ENCODE measurements at regions not wholly inside any gene's neighbourhood (a gene's known extent, or its start where the extent isn't known, plus 50 kb on each side); places are given as distances from the start of the nearest gene placed in this dataset.

DNA sequence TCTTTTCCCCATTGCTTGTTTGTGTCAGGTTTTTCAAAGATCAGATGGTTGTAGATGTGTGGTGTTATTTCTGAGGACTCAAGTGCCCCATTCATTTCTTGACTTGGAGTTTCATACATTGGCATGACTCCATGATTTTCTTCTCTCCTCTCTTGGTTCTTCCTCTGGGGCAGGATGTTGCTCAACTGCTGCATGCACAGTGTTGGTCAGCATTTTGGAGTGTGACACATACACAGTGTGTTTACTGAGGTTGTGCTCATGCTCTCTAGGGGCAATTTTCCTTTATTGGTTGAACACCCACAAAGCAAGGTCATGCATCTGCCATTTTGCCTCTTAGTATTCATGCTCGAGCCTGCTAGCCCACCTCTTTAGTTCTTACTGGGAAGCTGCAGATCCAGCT, 1993.8 kb downstream of the ARAP2 start:
- Histone ChIP-seq H3K4me3 (no peak overlapping the region), H3K9me3 (peaks cover 0 to 3% (median 0%) of the 10 kb centered on the region in 3 donors), H3K27ac (no peak overlapping the region), H3K4me1 (no peaks in the 10 kb centered on the region), H3K27me3 (no peaks in the 10 kb centered on the region), H3K36me3 (no peaks in the 10 kb centered on the region)
- in situ Hi-C loops (cut with MboI; ENCODE audit: low sequenced_read_pairs in 4 of 4): no loop called here
- ATAC-seq: no peak
- TF ChIP-seq POLR2A (IDR thresholded peaks at IDR 0.05) (no peak), CTCF (IDR thresholded peaks at IDR 0.05 in 4 of 5, conservative IDR thresholded peaks at IDR 0.05 in 1 of 5) (no peak)
- intact Hi-C loops (cut with DNase I; ENCODE audit: low total_unique reads): no loop called here
- DNase-seq: no peak

DNA sequence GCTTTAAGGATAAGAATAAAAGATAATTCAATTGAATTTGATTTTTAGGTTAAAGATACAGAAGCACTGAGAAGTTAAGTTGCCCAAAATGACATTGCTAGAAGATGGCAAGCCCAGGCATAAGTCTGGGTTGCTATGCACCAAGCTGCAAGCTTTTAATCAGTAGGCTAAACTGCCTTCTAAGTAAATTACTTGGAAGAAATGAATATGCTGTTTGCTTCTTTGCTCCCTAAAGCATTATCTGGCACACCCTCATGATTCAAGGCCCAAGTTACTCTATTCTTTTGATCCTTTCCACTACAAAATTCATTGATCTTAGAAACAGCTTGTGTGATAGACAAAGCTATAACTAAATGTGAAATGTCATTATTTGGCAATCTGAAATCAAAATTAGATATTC, 1991.1 kb downstream of the ARAP2 start:
- Histone ChIP-seq H3K27me3 (no peaks in the 10 kb centered on the region), H3K9me3 (no peaks in the 10 kb centered on the region), H3K27ac (no peak overlapping the region), H3K36me3 (no peaks in the 10 kb centered on the region), H3K4me3 (no peak overlapping the region), H3K4me1 (no peaks in the 10 kb centered on the region)
- no peak for TF ChIP-seq POLR2A (IDR thresholded peaks at IDR 0.05)
- TF ChIP-seq CTCF (IDR thresholded peaks at IDR 0.05 in 4 of 5, conservative IDR thresholded peaks at IDR 0.05 in 1 of 5): no peak
- DNase-seq (no peak), ATAC-seq (no peak)
- intact Hi-C loops (cut with DNase I; ENCODE audit: low total_unique reads): no loop called here
- in situ Hi-C loops (cut with MboI; ENCODE audit: low sequenced_read_pairs in 4 of 4): no loop called here

GRCh38 chr4:34258176-34258575, 1986.1 kb downstream of the ARAP2 start:
- TF ChIP-seq CTCF (IDR thresholded peaks at IDR 0.05 in 4 of 5, conservative IDR thresholded peaks at IDR 0.05 in 1 of 5) (no peak), POLR2A (IDR thresholded peaks at IDR 0.05) (no peak)
- intact Hi-C loops (cut with DNase I; ENCODE audit: low total_unique reads): no loop called here

DNA sequence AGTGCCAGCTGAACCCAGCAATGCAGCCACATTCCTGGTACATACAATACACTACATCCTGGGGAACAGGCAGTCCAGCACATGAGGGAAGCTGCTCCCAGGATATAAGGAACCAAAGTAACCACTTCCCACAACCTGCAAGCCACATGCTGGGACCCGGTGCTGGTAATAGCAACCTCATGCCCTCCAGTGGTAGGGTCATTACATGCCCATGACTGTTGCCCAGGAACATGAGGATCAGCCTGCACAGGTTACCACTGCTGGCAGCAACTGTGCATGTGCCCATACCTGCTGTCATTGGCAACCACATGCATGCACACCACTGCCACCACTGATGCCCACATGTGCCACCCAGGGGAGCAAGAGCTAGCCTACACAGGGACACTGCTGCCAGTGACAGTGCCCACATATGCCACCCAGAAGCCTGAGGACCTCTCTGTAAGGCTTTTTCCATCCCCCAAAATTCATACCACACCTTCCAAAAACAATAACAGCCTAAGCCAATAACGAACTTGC, 1982.5 kb downstream of the ARAP2 start:
- H3K27ac ChIP-seq: no peak overlapping the region
- H3K36me3 ChIP-seq: no peaks in the 10 kb centered on the region
- in situ Hi-C loops (cut with MboI; ENCODE audit: low sequenced_read_pairs in 4 of 4): no loop called here
- H3K27me3 ChIP-seq: no peaks in the 10 kb centered on the region
- no peak for ATAC-seq
- intact Hi-C loops (cut with DNase I; ENCODE audit: low total_unique reads): no loop called here
- no peaks in the 10 kb centered on the region for H3K4me1 ChIP-seq
- TF ChIP-seq POLR2A (IDR thresholded peaks at IDR 0.05) (no peak), CTCF (IDR thresholded peaks at IDR 0.05 in 4 of 5, conservative IDR thresholded peaks at IDR 0.05 in 1 of 5) (no peak)
- H3K4me3 ChIP-seq: no peak overlapping the region
- H3K9me3 ChIP-seq: no peaks in the 10 kb centered on the region
- no peak for DNase-seq

More at GRCh38 chr4:34258176-34258575, 1986.1 kb downstream of the ARAP2 start:
- Histone ChIP-seq H3K27ac (no peak overlapping the region), H3K9me3 (no peaks in the 10 kb centered on the region), H3K4me1 (no peaks in the 10 kb centered on the region), H3K27me3 (no peaks in the 10 kb centered on the region), H3K36me3 (no peaks in the 10 kb centered on the region), H3K4me3 (no peak overlapping the region)
- DNase-seq (no peak), ATAC-seq (no peak)
- in situ Hi-C loops (cut with MboI; ENCODE audit: low sequenced_read_pairs in 4 of 4): no loop called here

GRCh38 chr4:34269613-34270012, 1974.7 kb downstream of the ARAP2 start:
- H3K4me3 ChIP-seq: no peak overlapping the region
- TF ChIP-seq CTCF (IDR thresholded peaks at IDR 0.05 in 4 of 5, conservative IDR thresholded peaks at IDR 0.05 in 1 of 5) (no peak), POLR2A (IDR thresholded peaks at IDR 0.05) (no peak)
- no peaks in the 10 kb centered on the region for H3K4me1 ChIP-seq
- ATAC-seq: no peak
- no peak for DNase-seq
- no peaks in the 10 kb centered on the region for H3K27me3 ChIP-seq
- H3K9me3 ChIP-seq: no peaks in the 10 kb centered on the region
- in situ Hi-C loops (cut with MboI; ENCODE audit: low sequenced_read_pairs in 4 of 4): no loop called here
- intact Hi-C loops (cut with DNase I; ENCODE audit: low total_unique reads): no loop called here
- no peak overlapping the region for H3K27ac ChIP-seq
- H3K36me3 ChIP-seq: no peaks in the 10 kb centered on the region
